NCI-H69 (cell line): ENCODE measurements at regions not wholly inside any gene's neighbourhood (a gene's known extent, or its start where the extent isn't known, plus 50 kb on each side); places are given as distances from the start of the nearest gene placed in this dataset.
"Not testable (repeated sequence)": the region's sequence is repeated elsewhere in the genome, so short reads cannot be mapped to it uniquely, and the experiment has no call there.

Source experiments
- DNase-seq: peaks from one replicate; lab custom pipeline; 2025; lab: John Stamatoyannopoulos, UW

DNA sequence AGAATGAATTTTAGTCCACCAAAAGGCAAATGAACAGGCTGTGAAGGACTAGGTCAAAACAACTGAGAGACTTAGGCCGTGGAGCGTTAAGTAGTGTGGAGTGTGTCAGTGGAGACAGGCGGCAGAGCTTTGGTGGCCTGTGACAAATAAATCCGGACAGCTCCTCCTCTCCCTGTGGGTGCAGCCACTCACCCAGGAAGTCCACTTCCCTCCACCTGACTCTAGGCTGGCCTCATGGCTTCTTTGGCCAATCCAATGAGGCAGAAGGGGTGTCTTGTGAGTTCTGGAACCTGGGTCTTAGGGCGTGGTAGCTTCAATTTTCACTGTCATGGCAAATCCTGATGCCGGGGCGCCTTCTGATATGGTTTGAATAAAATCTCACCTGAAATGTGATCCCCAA, 180.9 kb upstream of the C14orf180 start:
- no peak for DNase-seq

DNA sequence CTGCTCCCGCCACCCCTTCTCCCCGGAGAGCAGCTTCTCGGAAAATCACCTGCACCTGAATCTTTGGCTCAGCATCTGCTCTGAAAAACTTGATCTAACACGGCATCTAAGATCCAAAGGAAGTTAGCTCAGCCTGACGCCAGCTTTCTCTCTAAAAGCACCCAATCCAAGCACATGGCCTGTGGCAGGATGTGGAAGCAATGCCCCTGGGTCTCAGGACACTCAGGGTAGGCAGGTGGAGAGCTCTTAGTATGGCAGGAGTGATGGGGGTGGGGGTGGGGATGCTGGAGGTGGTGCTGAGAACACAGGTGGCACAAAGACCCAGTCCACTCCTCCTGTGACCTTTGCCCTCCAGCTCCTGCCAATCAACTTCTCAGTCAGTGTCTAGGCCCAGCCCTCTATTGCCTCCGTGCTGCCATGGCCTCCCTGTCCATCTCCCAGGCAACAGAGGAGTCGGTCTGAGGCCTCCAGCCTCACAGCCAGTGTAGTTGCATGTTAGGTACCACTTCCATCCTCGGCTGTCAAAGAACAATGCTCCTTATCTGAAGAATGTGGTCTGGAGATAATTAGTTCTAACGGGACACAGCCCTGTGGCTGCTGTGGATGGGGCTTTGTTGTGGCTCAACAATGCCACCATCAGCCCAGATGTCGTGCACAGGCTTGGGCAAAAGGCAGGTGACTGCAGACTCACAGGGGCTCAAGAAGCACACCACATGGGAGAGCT, 180.0 kb upstream of the C14orf180 start:
- DNase-seq = no peak

DNA sequence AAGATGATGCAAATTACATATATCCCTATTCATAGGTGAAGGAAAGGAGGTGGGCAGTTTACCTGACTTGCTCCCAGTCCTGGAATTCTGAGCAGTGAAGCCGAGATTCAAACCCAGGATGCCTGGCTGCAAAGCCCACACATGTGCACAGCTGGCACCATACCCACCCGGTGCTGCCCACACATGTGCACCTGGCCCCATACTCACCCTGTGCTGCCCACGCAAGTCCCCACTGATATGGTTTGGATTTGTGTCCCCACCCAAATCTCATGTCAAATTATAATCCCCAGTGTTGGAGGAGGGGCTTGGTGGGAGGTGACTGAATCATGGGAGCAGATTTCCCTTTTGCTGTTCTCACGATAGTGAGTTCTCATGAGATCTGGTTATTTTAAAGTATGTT, 179.2 kb upstream of the C14orf180 start:
- no peak for DNase-seq

DNA sequence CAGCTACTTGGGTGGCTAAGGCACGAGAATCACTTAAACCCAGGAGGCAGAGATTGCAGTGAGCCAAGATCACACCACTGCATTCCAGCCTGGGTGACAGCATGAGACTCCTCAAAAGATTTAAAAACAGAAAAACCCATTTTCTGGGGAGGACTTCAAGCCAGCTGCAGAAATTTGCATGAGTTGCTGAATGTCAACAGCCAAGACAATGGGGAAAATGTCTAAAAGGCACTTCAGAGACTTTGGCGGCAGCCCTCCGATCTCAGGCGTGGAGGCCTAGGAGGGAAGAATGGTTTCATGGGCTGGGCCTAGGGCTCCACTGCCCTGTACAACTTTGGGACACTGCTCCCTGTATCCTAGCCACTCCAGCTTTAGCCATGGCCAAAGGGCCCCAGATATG, 177.8 kb upstream of the C14orf180 start:
- no peak for DNase-seq

DNA sequence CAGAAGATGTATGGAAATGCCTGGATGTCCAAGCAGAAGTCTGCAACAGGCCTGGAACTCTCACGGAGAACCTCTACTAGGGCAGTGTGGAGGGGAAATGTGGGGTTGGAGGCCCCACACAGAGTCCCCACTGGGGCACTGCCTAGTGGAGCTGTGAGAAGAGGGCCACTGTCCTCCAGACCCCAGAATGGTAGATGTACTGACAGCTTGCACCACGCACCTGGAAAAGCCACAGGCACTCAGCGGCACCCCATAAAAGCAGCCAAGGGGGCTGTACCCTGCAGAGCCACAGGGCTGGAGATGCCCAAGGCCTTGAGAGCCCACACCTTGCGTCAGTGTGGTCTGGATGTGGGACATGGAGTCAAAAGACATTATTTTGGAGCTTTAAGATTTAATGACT, 177.3 kb upstream of the C14orf180 start:
- DNase-seq = not testable (repeated sequence)

DNA sequence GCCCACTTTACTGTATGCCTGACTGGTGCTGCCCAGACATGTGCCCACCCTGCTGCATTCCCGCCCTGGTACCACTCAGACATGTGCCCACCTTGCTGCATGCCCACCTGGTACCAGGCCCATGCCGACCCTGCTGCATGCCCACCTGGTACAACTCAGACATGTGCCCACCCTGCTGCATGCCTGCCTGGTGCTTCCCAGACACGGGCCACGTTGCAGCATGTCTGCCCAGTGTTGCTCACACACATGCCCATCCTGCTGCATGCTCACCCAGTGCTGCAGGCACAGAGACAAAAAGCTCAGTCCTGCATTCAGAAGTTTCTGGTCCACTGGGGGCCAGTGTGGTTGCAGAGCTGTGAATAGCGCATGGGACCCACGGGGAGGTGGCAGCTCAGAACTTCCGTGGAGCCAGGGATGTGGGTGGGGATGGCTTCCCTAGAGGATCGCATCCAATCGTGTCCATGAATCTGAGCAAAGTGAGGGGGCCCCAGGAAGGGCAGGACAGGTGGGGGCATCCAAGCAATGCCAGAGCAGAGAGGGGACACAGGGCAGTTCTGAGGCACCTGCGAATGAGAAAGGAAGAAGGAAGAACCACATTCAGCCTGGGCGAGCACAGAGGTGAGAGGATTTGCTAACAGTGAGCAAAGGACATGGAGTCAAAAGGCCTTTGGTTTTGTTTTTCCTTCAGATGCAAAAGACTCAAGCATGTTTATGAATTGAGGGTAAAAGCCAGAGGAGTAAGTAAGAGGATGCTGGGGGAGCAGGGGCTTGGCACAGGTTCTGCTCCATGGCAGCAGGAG, 175.9 kb upstream of the C14orf180 start:
- DNase-seq = no peak

DNA sequence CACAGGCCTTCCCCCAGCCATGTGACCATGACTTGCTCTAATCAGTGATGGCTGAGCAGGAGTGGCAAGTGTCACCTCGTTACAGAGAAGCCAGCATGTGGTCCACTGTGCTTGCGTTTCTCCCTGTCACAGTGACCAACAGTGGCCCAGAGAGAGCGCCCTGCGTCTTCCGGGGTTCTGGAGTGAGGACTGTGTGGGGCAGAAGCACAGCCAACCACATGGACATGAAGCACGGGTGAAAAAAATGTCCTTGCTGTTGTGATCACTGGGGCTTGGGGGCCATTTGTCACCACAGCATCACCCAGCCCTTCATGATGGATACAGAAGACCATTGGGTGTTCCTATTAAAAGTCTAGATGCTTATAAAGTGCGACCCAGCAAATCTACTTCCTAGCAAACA, 174.6 kb upstream of the C14orf180 start:
- DNase-seq = no peak

DNA sequence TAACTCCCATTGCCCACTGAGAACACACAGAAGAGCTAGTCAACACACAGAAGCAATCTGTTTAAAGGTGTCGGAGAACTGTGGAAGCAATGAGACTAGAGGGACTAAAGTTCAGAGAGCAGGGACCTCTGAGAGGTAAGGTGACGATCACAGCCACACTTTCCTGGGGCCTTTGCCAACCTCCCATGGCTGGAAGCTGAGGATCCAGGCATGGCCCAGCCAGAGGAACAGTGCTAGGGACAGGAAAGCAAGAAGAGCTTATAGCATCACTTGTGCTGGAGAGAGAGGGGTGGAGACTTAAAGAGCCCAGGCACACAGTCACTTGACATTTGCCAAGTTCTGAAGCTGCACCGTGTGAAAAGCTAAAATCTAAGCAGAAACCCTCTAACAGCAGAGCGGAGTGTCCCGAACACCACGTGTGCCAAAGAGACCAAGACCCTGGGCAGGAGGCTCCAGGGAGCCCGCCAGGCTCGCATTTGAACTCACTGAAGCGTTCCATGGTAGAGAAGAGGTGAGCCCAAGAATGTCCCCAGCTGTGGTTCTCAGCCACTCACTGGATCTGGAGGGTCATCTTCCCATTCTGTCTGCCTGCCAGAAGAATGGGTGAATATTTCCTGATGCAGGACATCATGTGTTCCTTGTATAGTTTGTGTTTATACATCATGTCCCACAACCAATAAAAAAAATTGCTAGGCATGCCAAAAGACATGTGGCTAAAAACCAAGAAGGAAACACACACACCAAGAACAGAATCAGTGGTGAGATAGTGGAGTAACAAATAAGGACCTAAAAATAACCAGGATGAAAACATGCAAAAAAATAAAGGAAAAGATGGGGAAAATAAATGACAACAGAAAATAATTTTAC, 174.0 kb upstream of the C14orf180 start:
- no peak for DNase-seq

DNA sequence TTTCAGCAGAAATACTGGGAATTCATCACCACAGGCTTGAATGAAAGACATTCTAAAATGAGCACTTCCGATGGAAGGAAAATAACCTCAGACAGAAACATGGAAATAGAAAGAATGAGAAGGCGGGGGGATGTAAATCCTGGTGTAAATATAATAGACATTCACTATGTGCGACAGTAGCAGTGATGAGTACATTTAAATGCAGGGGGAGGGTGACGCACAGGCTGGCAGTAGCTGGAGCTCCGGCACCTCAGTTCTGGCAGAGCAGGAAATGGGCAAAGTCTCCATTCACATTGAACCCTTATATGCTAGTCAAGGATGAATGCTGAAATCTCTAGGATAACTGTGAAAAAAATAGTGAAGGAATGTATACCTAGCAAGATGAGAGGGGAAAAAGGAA, 172.7 kb upstream of the C14orf180 start:
- DNase-seq = no peak

DNA sequence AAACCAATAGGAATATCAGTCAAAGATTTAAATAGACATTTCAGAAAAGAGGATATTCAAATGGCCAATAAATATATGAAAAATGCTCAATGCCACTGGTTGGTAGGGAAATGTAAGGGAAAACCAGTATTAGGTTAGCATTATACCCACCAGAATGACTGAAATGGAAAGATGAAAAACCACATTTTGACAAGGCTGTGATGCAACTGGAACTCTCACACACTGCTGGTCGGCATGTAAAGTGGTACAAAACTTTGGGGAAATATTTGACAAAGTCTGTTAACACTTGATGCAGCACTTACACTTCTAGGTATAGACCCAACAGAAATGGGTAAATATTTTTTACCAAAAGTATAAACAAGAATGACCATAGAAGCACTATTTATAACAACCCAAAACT, 163.2 kb upstream of the C14orf180 start:
- no peak for DNase-seq

DNA sequence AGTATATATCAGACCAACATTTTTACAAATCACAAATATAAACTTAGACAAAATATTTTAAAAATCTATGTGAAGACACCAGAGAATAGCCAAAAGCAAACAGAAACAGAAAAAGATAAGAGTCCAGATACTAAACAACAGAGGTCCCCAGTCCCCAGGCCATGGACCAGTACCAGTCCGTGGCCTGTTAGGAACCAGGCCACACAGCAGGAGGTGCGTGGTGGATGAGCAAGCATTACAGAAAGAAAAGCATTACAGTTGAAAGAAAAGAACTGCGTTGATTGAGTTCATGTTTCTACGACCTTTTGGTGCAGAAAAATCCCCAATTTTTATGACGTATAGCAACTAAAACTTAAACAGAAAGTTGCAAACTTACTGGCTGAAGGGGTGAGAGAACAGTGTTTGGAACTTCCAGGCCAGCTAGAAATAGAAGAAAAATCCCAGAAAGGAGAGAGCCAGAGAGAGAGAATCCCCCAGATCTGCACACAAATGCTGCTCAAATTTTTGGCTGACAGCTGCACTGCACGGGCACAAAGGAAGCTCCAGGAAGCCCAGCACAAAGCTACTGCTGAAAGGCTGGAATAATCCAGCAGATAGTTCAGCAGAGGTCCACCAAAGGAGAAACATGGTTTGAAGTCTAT, 159.6 kb upstream of the C14orf180 start:
- peak; percentile 49 for DNase-seq

DNA sequence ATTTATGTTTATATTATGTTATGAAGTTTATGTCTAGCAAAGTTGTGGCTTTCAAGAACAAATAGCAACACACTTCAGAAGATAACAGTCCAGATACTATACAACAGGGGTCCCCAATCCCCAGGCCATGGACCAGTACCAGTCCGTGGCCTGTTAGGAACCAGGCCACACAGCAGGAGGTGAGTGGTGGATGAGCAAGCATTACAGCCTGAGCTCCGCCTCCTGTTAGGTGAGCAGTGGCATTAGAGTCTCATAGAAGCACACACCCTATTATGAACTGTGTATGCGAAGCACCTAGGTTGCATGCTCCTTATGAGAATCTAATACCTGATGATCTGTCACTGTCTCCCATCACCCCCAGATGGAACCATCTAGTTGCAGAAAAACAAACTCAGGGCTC, 159.0 kb upstream of the C14orf180 start:
- DNase-seq = peak; percentile 42

DNA sequence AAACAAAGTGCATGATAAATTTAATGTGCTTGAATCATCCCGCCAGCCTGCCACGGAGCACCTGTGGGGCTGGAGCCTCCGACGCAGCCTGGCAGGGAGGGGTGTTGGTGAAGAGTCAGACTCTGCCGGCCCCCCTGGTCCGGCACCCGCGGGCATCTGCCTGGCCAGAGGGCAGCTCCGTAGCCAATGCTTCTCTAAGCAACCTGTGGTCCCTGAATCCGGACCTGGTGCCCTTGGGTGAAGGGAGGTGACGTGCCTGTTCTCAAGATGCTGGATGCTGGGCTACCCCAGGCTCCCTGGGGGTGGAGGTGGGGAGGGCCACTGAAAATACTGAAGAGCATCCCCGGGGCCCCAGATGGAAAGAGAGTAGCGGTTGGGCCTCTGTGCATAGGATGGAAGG, 158.6 kb upstream of the C14orf180 start:
- DNase-seq = no peak

DNA sequence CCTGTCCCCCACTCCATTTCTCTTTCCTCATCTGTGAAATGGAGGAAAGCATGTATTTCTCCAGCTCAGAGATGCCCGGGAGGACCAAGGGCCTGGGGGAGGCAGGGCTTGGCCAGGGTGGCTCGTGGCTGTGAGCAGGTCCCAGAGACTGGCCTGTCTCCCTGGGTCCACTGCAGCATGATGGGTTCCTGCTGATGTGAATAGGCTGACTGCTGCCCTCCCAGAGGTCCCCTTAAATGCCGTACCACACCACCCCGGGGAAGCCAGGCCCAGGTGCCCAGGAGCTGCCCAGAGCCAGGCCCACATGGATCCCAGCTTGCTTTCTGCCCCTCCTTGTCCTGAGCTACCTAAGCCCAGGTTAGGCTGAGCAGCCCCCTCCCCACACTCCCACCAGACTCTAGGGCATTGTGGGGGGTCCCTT, 158.2 kb upstream of the C14orf180 start:
- DNase-seq = no peak

DNA sequence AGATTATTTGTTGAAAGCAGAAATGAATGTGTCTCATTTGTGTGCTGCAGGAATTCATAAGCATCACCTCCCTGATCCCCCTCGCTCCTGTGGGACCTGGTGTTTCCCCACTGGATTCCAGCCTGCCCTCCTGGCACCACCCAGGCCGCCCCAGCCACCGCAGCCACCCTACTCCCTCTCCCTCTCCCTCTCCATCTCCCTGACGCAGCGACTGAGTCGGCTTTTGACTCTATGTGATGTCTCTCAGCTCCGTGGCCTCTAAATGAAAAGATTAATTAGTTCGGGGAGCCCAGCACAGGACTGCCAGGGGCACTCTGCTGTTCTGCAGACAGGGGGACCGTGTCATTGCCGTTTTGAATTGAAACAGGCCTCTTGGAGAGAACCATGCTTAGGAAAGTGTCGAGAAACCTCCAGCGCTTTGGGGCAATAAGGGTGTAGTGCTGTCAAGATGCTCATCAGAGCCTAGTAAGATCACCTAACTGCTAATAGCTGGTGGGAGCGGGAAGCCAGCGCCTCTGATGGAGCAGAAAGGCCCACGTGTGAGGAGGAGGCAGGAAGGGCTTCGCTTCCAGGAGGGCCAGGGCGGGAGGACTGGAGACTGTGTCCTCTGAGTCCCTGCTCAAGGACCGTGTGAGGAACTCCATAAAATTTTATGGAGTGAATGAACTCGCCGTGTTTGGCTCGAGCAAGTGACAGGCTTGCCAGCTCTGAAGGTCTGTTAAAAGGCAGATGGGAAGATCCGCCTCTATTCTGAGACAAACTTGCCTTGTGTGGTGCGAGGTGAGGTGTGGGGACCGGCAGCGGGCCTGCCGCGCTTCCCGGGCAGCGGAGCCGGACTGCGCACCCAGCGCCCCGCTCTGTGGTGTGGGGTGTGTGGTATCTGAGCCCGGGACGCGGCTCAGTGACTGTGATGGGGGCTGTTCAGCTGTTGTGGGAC, 157.4 kb upstream of the C14orf180 start:
- no peak for DNase-seq

DNA sequence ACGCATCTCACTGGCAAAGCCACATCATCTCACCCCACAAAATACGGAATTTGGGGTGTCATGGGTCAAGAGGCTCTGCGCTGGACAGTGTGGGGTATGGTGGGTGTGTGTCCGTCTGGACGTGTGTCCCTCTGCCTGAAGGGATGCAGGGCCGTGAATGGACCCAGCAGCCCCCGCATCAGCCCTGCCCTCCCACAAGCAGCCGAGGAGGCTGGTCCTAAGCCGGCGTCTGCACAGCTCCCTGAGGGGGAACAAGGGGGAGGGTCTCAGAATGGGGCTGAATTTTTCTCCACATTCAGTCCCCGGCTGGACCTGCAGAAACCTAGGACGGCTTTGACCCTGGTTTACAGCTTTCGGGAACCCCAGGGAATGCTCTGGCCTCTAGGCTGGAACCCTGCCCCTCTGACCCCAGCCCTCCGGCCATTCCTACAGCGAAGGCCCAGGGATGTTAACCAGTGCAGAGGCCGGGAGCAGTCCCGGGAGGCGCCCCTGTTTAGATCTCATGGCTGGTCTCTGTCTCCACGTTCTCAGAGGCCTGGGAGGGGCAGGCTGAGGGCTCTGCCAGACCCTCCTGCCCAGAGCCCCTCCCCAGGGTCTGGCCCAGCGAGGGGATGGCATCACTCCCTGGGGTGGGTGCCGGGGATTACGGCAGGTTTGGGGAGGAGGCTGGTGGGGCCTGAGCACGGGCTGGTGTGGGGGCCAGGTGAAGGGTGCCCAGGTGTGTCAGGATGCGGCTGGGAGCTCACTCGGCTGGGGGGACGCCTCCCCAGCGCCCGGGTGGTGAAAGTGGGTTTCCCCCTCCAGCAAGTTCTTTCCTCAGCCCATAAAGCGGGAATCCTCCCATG, 156.5 kb upstream of the C14orf180 start:
- no peak for DNase-seq

DNA sequence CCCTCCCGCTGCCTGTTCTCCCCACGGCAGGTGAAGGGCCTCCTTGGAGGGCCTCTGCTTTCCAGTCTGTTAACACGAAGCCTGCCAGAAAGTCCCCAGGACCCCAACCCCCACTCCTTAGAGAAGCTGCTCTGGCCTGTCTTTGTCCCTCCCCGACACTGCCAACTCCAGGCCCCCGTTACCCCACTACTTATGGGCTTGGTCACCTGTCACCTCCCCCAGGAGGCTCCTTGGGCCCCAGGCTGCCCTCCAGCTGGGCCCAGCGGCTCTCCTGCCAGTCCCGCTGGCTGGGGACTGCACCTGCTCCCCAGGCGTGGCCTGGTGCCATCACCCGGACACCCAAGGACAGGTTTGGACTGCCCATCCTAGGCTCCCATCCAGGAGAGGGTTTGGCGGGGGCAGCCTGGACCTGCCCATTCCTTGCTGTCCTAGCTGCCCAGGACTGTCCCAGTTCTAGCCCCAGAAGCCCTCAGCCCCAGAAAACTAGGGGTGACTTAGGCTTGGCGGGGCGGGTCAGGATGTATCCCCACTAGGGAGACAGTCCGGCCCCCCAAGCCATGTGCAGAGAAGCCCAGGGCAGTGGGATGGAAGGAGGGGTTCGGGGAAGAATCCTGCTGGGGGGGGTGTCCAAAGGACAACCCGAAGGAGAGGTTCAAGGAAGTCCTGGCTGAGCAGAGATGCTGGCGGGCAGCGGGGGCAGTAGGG, 155.7 kb upstream of the C14orf180 start:
- peak; percentile 73 for DNase-seq

DNA sequence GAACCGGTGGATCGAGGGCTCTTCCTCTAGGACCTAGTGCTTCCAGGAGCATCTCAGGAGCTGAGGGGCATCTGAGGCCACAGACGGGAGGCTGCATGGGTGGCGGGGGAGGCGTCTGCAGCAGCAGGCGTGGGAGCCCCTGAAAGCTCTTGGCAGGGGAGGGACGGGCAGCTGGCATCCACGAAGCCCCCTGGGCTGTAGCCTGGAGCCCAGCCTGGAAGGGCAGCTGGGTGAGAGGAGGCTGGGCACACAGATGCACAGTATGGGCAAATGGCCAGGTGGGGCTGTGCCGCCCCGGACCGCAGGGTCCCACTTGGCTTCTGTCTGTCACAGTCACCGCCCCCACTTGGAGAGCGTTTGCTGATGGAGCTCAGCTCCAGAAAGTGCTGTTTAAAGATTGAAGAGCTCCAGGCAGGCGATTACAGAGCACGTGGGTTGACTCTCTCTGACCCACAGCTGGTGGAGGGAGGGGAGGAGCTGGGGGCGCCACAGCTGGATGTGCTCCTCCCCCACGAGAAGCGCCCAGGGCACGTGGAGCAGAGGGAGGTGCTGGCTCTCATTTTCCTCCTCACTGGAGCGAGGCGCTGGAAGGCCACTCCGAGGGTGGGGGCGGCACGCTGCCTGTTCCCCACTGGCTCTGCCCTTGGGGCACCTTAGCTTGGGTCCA, 155.0 kb upstream of the C14orf180 start:
- DNase-seq = peak; percentile 95

DNA sequence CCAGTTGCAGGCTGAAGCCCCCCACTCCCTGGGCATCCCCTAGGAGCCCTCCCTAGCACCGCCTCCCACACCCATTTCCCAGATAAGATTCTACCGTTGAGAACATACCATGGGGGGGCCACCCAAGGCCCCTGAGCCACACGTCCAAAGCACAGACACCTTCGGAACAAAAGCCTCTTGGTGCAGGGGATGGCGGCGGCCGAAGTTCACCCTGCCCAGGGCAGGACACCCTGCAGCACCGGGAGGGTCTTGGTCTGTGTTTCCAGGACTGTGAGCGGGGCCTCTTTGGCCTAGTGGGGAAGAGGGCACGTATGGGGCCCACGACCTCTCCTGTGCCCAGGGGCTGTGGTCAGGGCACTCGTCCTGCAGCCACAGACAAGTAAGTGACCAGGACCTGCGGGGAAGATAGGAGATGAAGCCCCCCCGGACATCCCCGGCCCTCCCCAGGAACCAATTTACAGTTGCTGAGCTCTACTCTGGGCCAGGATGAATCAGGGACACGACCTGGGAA, 154.3 kb upstream of the C14orf180 start:
- no peak for DNase-seq
